ENCODE measurements at regions not wholly inside any gene's neighbourhood (a gene's known extent, or its start where the extent isn't known, plus 50 kb on each side); places are given as distances from the start of the nearest gene placed in this dataset.
"Not testable (repeated sequence)": the region's sequence is repeated elsewhere in the genome, so short reads cannot be mapped to it uniquely, and the experiment has no call there.

- DNase-seq, result no peak
Measured at GRCh38 chr3:35446896-35447295, 192.4 kb upstream of the ARPP21 start.

GRCh38 chr3:35448121-35448520 lies 191.2 kb upstream of the ARPP21 start:
- no peak for DNase-seq

DNA sequence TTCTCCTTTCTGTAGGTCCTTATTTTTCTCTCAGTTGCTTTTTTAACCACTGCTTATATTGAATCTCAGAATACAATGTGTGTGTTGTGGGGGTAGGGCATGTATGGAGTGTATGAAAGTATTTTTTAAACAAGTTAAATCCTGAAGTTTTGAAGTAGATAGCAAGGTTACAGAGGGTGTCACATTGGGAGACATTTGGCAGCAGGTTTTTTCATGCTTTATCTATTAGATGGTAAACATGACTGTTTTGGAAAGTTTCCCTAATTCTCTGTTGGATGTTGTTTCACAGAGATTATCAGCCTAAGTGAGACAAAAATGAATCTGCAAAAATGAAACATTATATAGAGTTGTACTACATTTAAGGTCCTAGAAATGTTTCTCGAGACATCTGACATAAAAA lies 190.6 kb upstream of the ARPP21 start:
- DNase-seq, result no peak

GRCh38 chr3:35454819-35455218 lies 184.5 kb upstream of the ARPP21 start:
- DNase-seq, result not testable (repeated sequence)

GRCh38 chr3:35473956-35474355 lies 165.4 kb upstream of the ARPP21 start:
- DNase-seq, result no peak

GRCh38 chr3:35482566-35482965 lies 156.8 kb upstream of the ARPP21 start:
- DNase-seq, result not testable (repeated sequence)

DNA sequence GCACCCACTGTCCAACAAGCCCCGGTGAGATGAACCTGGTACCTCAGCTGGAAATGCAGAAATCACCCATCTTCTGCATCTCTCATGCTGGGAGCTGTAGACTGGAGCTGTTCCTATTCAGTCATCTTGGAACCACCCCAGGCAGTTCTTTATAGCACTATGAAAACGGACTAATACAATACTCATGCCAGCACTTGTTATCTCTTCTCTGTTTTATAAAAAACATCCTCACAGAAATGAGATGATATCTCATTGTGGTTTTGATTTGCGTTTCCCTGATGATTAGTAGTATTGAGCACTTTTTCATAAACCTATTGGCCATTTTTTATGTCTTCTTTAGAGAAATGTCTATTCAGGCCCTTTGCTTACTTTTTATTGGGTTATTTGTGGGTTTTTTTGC lies 156.2 kb upstream of the ARPP21 start:
- DNase-seq, result no peak

DNA sequence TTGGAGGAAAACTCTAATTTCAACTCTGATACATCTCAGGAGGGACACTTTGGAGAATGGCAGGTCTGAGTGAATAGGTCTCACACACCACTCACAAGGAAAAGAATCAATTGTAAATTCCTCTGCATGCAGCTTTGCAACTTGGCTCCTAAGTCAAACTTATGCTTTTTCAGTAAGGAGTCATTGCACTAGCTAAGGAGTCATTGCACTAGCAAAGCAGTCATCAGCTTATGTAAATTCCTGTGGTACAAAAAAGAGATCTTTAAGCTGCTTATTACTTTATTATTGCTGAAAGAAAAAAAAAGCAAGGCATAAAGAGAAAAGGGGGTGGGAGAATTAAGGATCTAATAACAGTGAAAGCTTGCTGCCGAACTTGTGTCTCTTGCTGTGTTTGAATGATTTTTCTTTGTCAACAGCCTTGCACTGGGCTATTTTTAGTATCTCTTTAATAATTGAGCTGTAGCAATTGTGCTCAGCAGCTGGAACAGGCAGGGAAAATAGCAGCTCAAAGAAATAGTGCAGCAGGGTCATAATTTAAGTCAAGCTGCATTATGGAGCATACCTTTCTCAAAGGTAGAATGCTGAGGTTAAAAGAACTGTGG lies 154.3 kb upstream of the ARPP21 start:
- no peak for DNase-seq

GRCh38 chr3:35486295-35486694 lies 153.0 kb upstream of the ARPP21 start:
- no peak for DNase-seq

- no peak for DNase-seq
Measured at GRCh38 chr3:35487376-35487775, 151.9 kb upstream of the ARPP21 start.

DNA sequence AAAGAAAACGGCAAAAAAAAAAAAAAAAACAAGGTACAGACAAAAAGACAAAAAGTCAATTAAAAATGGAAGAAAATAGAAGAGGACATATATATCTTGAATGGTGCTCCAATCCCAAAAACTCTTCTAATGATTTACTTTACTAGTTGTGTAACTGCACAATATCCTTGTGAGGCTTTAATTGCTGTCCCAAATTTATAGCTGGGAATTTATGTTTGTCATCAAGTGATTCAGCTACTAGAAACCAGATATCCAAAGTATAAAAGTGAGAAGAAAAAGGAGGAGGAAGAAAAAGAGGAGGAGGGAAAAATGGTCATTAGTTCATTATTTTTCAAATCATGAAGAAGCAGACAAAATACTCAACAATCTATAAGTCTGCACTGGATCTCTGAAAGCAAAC lies 150.8 kb upstream of the ARPP21 start:
- DNase-seq, result no peak

DNA sequence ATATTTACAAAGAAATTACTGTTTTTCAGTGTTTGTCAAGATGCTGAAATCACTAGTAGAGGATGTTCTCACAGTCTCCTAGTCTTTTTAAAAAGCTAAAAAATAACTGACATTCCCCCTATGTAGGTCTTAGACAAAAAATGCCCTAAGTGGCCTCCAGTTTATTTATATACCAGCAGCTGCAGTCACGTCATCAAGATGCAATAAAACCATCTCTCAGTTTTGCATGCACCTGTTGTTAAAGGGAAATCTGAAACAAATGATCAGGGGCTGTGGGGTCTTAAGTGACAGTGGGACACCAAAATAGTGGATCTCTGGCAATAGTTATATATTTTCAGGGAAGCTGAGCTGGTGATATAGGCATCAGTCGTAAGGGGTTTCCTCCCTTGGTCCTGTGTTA lies 146.5 kb upstream of the ARPP21 start:
- DNase-seq, result peak; percentile 29

GRCh38 chr3:35498506-35499210 lies 140.7 kb upstream of the ARPP21 start:
- no peak for DNase-seq

DNA sequence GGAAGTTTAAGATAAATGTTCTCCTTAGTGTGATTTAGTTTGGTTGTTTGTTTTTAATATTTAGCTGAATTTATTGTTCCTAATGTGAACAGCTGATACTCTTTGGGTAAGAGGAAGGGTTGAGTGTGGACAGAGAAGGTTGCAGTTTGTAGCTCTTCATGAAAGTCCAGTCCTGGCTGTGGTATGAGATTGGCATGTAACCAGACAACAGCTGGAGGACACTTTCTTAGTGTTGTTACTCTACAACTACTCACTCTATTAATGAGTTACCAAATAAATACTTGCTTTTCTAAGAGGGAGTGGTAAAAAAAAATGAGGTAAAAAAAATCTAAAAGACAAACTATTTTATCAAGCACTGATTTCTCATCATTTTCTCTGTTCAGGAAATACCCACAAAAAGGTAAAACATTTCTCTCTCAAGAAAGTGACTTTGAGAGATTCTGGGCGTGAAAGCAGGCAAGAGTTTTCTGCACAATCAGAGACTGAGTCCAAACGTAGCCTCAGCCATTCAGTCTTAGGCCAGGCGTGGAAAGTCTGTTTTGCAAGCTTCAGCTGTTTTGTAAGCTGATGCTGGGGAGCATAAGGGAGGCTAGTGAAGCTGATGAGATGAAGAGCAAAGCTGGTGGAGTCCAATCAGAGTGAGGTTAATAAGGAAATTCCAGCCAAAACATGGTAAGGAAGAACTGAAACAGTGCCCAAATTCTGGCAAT lies 138.5 kb upstream of the ARPP21 start:
- DNase-seq, result no peak

- no peak for DNase-seq
Measured at GRCh38 chr3:35502699-35503098, 136.6 kb upstream of the ARPP21 start.

DNA sequence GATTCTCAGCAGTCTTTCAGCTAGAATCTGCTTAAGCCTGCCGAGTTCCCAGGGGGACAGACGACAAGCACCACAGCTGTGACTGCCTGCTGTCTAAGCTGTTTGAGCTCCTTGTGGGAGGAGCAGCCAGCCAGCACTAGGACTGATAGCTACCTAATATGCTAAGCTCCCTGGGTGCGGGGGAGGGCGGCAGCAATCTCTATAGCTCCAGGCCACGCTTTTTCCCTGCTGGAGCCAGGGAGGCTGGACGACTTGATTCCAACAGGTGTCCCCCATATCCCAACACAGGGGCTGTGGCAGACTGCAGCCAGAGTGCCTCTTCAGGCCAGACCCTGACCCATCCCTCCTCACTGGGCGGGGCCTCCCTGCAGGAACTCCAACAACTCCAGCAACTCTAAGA lies 134.1 kb upstream of the ARPP21 start:
- DNase-seq, result no peak

DNA sequence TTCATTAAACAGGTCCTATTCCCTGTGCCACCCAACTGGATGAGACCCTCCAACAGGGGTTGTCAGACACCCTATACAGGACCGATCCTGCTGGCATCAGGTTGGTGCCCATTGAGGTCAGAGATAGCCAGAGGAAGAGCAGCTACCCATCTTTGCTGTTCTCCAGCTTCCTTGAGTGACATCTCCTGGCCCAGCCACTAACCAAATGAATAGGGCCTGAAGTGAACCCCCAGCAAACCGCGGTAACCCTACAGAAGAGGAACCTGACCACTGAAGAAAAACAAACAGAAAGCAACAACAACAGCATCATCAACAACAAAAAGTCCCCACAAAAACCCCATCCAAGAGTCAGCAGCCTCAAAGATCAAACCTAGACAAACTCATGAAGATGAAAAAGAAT lies 133.6 kb upstream of the ARPP21 start:
- no peak for DNase-seq

GRCh38 chr3:35519936-35520335 lies 119.4 kb upstream of the ARPP21 start:
- DNase-seq, result no peak

- no peak for DNase-seq
Measured at GRCh38 chr3:35521196-35521595, 118.1 kb upstream of the ARPP21 start.

DNA sequence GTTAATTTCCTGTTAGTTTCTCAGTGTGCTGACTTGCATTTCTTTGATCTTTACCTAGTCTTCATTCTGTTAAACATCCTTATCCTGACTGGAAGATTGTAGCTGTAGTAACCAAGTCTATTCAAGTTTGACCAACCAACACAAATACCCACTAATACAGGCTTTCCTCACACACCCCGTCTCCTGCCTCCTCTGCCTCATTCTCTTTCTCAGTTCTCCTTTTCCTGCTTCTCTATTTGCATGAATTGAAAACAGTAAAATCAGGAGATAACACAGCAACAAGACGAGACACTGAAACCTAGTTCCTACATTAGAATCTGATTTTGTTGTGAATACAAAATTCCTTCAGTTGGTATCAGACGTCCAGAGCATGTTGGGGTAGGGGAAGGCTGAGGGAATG lies 116.9 kb upstream of the ARPP21 start:
- no peak for DNase-seq

DNA sequence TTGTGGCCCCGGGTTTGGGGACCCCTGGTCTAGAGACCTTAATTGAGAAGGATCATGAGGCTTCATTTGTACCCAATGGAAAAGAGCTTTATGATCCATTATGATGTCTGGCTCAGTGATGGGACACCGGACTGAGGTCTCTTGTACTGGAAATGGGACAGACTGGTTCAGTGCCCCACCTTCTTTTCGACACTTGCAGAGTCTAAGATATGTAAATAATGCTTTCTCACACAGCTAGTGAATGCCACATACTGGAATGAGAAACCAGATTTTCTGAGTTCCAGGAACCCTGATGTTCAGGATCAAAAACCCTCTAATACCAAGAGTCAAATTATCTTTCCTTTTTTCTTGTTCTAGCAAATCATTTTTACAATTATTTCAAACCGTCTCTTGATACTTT lies 116.3 kb upstream of the ARPP21 start:
- no peak for DNase-seq

- no peak for DNase-seq
Measured at GRCh38 chr3:35523838-35524237, 115.5 kb upstream of the ARPP21 start.

DNA sequence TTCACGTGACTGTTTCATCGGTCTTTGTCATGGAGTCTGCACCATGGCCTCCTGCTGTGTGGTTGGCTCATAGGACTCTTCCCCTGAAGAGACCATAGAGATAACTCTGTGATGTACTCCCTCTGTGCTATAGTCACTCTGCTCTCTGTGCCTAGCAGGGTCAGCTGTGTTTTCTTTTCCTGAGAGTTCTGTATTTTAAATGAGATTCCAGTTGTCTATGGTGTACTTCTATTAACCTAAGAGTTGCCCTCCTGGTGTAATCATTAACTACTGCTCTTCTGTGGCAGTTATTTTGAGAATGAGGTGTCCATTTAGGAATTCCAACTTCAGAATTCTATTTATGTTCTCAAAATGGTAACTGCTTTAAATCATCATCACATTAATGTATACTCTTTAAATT lies 114.5 kb upstream of the ARPP21 start:
- peak; percentile 28 for DNase-seq

DNA sequence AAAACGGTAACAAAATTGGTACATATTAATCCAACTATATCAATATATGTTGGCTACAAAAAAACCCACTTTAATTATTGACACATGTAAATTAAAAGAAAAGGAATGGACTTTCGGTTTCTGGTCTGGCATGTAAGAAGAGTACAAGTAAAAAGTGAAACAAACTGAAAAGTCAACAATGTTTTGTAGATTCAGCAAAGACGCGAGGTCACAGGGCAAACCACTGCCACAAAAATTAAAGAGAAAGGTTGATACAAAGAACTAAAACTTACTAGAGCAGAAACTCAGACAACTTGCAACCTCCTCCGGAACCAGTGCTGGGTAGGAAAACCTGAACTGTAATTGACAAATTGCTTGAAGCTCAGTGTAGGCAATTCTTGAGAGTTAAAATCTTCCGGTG lies 110.6 kb upstream of the ARPP21 start:
- DNase-seq, result no peak

Data from DMS53 (cell line).